Hematopoietic multipotent progenitor cell treated with erythropoietin and hydrocortisone succinate and interleukin-3 and kit ligand, for 8 days (in vitro differentiated cells): ENCODE measurements at regions not wholly inside any gene's neighbourhood (a gene's known extent, or its start where the extent isn't known, plus 50 kb on each side); places are given as distances from the start of the nearest gene placed in this dataset.
"Not testable (repeated sequence)": the region's sequence is repeated elsewhere in the genome, so short reads cannot be mapped to it uniquely, and the experiment has no call there.

ENCODE experiments used
- DNase-seq: peaks from one replicate; pipeline ENCODE4 v3.0.0-alpha.2; 2015

- no peak for DNase-seq
Observed at GRCh38 chr3:22612927-22613326, 590.2 kb upstream of the UBE2E2 start.

GRCh38 chr3:22615790-22616189 is 587.3 kb upstream of the UBE2E2 start:
- DNase-seq: no peak

GRCh38 chr3:22617372-22617771 is 585.8 kb upstream of the UBE2E2 start:
- DNase-seq: no peak

DNA sequence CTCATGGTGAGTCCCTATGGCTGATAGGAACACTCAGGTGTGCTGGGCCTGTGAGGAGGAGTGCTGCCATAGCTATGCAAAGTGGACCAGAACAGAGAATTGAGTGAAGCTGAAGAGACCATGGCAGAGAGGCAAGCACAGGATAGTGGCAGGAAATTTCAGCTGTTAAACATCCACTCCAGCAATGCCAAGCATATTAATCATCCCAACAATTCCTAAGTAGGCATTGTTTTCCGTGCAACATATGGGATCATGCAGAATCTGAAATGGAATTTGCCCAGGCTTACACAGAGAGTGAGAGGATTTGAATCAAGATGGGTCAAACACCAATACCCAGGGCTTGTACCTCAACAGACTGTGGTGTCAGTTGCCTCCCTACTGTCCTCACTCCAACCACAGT is 582.6 kb upstream of the UBE2E2 start:
- DNase-seq: no peak

DNA sequence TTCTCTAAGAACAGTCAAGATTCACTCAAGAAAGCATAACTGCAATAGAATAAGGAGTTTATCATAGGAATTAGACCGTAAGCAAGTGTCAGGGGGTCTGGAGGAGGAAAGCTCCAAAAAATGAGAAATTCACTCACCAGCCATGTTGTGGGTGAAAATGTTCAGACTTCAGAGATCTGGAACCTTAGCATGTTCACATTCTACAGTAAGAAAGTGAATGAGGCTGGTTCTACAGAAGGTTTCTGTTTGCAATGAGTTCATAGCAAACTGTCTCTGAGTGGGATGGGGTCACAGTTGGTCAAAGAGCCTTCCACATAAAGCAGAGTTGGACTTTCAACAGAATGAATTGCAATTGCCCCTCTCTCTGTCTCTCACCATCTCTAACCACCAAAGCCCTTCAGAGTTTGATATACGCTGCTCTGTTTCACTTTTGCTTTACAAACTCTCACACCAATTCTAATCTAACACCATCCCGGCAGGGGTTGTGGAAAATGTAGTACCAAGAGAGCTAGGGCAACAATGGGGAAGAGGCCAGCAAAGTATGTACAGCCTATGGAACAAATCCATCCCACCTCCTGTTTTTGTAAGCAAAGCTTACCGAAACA is 581.8 kb upstream of the UBE2E2 start:
- no peak for DNase-seq

DNA sequence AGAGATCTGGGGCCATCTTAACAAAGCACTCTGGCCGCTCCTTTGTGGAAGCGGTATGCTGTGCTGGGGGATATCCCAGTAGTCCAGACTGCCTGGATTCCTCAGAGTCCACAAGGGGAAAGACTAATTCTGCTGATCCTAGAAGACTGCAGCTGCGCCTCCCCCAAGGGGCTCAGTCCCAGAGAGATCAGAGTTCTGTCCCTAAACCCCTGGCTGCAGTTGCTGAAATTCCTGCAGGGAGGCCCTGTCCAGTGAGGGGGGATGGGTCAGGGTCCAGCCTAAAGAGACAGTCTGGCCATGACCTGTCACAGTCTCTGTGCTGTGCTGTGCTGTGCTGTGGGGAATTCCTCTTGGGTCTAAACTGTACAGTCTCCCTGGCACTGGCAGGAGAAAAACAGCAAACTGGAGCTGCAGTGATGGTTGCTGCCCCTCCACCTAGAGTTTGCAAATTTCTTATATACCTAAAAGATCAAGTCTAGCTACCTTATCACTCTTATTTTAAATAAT is 575.1 kb upstream of the UBE2E2 start:
- DNase-seq: no peak

DNA sequence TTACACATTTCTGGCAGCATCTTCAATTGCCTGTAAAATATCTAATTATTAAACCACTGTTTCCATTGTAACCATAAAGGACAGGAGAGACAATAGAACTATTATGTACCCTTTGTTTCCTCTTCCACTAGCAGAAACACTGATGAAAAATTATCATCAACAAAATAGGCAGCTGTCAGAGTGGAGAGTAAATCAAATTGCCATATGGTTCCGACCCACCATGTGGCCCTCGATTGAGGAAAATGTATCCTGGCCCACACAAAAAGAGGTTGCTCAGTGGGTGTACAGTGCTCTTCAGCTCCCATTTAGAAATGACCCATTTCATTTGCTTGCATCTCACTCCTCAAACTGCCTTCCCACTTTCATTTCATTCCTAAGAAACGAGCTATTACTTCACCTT is 570.6 kb upstream of the UBE2E2 start:
- DNase-seq: no peak

DNA sequence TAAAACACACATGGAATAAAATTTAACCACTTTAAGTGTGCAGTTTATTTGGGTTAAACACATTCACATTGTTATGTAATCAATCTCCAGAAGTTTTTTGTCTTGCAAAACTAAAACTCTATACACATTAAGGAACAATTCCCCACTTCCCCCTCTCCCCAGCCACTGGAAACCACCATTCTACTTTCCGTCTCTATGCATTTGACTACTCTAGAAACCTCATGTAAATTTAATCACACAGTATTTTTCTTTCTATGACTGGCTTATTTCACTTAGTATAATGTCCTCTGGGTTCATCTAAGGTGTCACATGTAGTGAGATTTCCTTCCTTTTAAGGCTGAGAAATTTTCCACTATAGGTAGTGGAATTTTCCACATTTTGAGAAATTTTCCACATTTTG is 568.7 kb upstream of the UBE2E2 start:
- no peak for DNase-seq

DNA sequence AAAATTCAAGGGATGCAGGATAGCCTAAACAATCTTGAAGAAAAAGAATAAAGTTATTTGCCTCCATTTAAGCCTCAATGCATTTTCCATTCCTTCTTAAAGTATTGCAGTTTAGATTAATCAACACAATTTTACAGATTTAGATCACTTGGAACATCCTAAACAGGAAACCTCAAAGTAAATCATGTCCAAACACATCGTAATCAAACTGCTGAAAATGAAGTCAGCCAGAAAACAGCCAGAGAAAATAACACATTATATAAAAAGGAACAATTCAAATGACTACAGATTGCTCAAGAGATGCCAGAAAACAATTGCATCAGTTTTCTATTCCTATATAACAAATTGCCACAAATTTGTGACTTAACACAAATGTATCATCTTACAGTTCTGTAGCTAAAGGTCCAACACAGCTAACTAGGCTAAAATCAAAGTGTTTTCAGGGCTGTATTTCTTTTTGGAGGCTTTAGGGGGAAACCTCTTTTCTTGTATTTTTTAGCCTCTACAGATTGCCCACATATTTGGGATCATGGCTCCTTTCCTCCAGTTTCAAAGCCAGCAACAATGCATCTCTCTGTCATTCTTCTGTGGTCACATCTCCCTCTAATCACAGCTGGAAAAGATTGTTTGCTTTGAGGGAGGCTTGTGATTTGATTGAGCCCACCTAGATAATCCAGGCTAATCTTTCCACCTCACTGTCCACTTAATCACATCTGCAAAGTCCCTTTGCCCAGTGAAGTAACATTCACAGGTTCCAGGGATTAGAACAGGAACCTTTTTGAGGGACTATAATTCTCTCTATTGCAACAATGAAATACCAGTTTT is 543.3 kb upstream of the UBE2E2 start:
- no peak for DNase-seq

DNA sequence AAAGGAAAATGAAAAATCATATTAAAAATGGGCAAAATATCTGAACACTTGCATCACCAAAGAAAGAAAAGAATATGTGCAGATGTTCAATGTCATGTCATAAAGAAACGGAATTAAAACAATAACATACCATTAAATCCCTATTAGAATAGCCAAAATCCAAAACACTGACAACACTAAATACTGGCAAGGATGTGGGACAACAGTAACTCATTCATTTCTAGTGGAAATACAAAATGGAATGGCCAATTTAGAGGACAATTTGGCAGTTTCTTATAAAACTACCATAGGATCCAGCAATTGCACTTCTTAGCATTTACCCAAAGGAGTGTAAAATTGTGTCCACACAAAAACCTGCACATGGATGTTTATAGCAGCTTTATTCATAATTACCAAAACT is 542.5 kb upstream of the UBE2E2 start:
- DNase-seq: no peak

GRCh38 chr3:22661121-22661700 is 541.9 kb upstream of the UBE2E2 start:
- no peak for DNase-seq

DNA sequence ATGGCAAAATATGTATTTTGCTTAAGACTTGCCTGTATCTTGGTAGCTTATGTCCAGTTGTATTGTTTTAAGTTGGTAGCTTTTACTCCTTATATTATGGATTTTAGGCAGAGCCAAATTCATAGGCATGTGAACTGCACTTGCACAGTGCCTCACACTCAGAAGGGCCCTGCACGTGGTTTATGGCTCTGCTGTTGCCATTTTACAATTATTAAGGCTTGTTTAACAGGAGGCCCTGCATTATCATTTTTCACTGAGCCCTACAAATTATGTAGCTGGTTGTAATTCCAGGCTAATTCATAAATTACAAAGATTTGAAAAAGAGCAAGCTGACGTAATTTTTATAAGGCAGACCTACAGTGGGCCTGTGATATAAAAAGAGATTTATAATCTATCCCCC is 537.6 kb upstream of the UBE2E2 start:
- no peak for DNase-seq

GRCh38 chr3:22666736-22667135 is 536.4 kb upstream of the UBE2E2 start:
- DNase-seq: no peak

GRCh38 chr3:22671848-22672247 is 531.3 kb upstream of the UBE2E2 start:
- DNase-seq: peak; percentile 31

DNA sequence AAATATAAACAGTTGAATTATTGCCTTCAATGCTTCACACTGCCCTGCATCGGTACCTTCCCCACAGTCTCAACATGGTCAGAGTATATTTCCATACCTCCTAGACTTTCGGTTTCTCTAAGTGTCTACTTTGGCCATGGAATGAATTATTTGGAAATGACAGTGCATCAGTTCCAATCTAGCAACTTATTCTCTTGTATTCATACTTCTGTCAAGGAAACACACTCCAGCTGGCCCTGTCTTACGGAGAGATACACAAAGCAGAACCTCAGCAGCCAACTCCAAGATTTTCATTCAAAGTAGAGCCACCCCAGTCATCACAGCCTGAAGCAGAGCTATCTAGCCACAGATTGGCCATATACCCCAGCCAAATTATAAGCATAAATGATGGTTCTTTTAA is 518.4 kb upstream of the UBE2E2 start:
- DNase-seq: no peak

DNA sequence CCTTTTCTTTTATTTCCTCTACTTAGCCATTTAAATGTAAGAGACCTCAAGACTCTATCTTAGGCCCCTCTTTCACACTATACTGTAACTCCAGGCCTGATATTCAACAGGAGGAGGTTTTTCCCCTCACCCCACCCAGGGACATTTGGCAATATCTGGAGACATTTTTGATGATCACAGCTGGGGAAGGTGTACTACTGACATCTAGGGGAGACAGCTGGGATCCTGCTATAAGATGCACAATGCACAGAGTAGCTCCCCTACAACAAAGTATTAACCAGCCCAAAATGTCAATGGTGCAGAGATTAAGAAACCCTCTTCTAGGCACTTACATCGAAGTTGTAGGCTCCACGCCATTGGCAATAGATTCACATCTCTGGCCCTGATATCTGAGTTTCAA is 517.5 kb upstream of the UBE2E2 start:
- peak; percentile 72 for DNase-seq

DNA sequence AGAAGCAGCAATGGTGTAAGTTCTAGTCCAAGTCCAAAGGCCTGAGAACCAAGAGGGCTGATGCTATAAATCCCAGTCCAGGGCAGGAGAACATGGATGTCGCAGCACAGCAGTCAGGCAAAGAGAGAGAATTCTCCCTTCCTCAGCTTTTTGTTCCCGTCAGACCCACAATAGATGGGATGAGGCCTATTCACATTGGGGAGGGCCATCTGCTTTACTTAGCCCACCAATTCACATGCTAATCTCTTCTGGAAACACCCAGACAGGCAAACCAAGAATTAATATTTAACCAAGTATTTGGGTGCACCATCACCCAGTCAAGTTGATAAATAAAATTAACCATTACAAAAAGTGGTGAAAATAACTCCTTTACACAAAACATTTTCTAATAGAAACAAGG is 511.7 kb upstream of the UBE2E2 start:
- no peak for DNase-seq

GRCh38 chr3:22691856-22692628 is 511.1 kb upstream of the UBE2E2 start:
- no peak for DNase-seq

DNA sequence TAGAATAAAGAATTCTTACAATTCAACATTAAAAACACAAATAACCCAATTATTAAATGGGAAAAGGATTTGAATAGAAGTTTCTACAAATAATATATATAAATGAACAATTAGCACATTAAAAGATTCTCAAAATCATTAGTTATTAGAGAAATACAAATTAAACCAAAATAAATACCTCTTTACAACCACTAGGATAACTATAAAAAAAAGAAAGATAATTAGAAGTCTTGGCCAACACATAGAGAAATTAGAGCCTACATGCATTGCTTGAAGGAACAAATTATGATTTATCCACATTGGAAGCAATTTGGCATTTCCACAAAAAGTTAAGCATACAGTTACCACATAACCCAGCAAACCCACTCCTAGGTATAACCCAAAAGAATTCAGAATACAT is 502.3 kb upstream of the UBE2E2 start:
- DNase-seq: no peak

GRCh38 chr3:22704166-22704565 is 499.0 kb upstream of the UBE2E2 start:
- DNase-seq: no peak

- DNase-seq: no peak
Observed at GRCh38 chr3:22704571-22705354, 498.4 kb upstream of the UBE2E2 start.

DNA sequence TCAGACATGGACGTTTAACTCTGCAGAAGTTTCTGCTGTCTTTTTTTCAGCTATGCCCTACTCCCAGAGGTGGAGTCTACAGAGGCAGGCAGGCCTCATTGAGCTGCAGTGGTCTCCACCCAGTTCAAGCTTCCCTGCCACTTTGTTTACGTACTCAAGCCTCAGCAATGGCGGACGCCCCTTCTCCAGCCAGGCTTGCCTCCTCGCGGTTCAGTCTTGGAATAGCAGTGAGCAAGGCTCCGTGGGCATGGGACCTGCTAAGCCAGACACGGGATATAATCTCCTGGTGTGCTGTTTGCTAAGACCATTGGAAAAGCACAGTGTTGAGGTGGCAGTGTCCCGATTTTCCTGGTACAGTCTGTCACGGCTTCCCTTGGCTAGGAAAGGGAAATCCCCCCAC is 496.2 kb upstream of the UBE2E2 start:
- DNase-seq: not testable (repeated sequence)

DNA sequence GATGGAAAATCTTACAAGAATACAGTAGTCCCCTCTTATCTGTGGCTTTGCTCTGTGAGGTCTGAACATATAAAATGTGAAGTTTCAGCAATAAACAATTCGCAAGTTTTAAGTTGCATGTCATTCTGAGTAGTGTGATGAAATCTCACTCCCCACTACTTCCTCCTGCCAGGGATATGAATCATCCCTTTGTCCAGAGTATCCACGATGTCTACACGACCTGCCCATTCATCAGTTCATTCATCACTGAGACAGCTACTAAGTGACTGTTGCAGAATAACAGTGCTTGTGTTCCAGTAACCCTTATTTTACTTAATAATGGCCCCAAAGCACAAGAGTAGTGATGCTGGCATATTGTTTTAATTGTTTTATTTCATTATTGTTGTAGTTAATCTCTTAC is 489.2 kb upstream of the UBE2E2 start:
- peak; percentile 9 for DNase-seq
